Activated naive CD8-positive, alpha-beta T cell treated with anti-CD3 and anti-CD28 coated beads, Interleukin-2, amount 10 ng/mL, durations not matched to agents 7 days and 5 days (primary cell): ENCODE measurements at regions not wholly inside any gene's neighbourhood (a gene's known extent, or its start where the extent isn't known, plus 50 kb on each side); places are given as distances from the start of the nearest gene placed in this dataset.

Source experiments
- ATAC-seq: fragments of 150-1000 bp; cut with Tn5 transposase; one replicate; pipeline ENCODE4 v1.10.0; 2021; ENCODE audit warnings: low read depth, moderate library complexity
- POLR2A ChIA-PET: fragments of 350-600 bp; sonication (Branson Sonifier 250); formaldehyde crosslinking; loops from one replicate; lab custom pipeline; 2021; ENCODE audit warnings: antibody characterized with exemption; lab: Charles Lee
- DNase-seq: peaks from one replicate; pipeline ENCODE4 v3.0.0; 2021
- H3K27ac Mint-ChIP-seq: one replicate; pipeline ENCODE4 v1.8.0; 2022; ENCODE audit warnings: mild to moderate bottlenecking, mixed read lengths
- H3K27me3 Mint-ChIP-seq: one replicate; pipeline ENCODE4 v1.8.0; 2022; ENCODE audit warnings: mild to moderate bottlenecking, moderate library complexity, mixed read lengths
- H3K36me3 Mint-ChIP-seq: one replicate; pipeline ENCODE4 v1.8.0; 2021; ENCODE audit warnings: mild to moderate bottlenecking, mixed read lengths
- H3K4me1 Mint-ChIP-seq: one replicate; pipeline ENCODE4 v1.8.0; 2021; ENCODE audit warnings: mixed read lengths
- H3K4me3 Mint-ChIP-seq: one replicate; pipeline ENCODE4 v1.8.0; 2022; ENCODE audit warnings: mild to moderate bottlenecking, moderate library complexity, mixed read lengths
- H3K9me3 Mint-ChIP-seq: one replicate; pipeline ENCODE4 v1.8.0; 2021; ENCODE audit warnings: mixed read lengths

GRCh38 chr12:58347188-58347587, 405.8 kb downstream of the ATP23 start:
- Mint-ChIP-seq H3K9me3 (no peaks in the 10 kb centered on the region), H3K27me3 (peaks cover 8% of the 10 kb centered on the region), H3K27ac (no peak overlapping the region), H3K4me3 (no peak overlapping the region), H3K4me1 (no peaks in the 10 kb centered on the region), H3K36me3 (no peaks in the 10 kb centered on the region)
- no peak for DNase-seq
- ATAC-seq = no peak
- POLR2A ChIA-PET = no interaction called here

GRCh38 chr12:58347691-58348090, 406.3 kb downstream of the ATP23 start:
- H3K27me3 Mint-ChIP-seq = peaks cover 8% of the 10 kb centered on the region
- H3K27ac Mint-ChIP-seq = no peak overlapping the region
- ATAC-seq (no peak), DNase-seq (no peak)
- POLR2A ChIA-PET = no interaction called here
- H3K36me3 Mint-ChIP-seq = no peaks in the 10 kb centered on the region
- H3K4me1 Mint-ChIP-seq = no peaks in the 10 kb centered on the region
- H3K4me3 Mint-ChIP-seq = no peak overlapping the region
- H3K9me3 Mint-ChIP-seq = no peaks in the 10 kb centered on the region

GRCh38 chr12:58349161-58349560, 407.8 kb downstream of the ATP23 start:
- Mint-ChIP-seq H3K36me3 (no peaks in the 10 kb centered on the region), H3K4me3 (no peak overlapping the region), H3K9me3 (no peaks in the 10 kb centered on the region), H3K27me3 (peaks cover 8% of the 10 kb centered on the region), H3K27ac (no peak overlapping the region), H3K4me1 (no peaks in the 10 kb centered on the region)
- ATAC-seq (no peak), DNase-seq (no peak)
- POLR2A ChIA-PET = no interaction called here

GRCh38 chr12:58356794-58357193, 415.4 kb downstream of the ATP23 start:
- Mint-ChIP-seq H3K27me3 (no peaks in the 10 kb centered on the region), H3K4me3 (no peak overlapping the region), H3K4me1 (no peaks in the 10 kb centered on the region), H3K36me3 (no peaks in the 10 kb centered on the region), H3K9me3 (no peaks in the 10 kb centered on the region), H3K27ac (no peak overlapping the region)
- ATAC-seq = no peak
- POLR2A ChIA-PET = no interaction called here
- DNase-seq = no peak

- H3K36me3 Mint-ChIP-seq = no peaks in the 10 kb centered on the region
- H3K4me3 Mint-ChIP-seq = no peak overlapping the region
- H3K27me3 Mint-ChIP-seq = no peaks in the 10 kb centered on the region
- POLR2A ChIA-PET = no interaction called here
- no peak for DNase-seq
- H3K4me1 Mint-ChIP-seq = no peaks in the 10 kb centered on the region
- H3K27ac Mint-ChIP-seq = no peak overlapping the region
- H3K9me3 Mint-ChIP-seq = no peaks in the 10 kb centered on the region
- ATAC-seq = no peak
Observed at GRCh38 chr12:58357511-58357910, 416.1 kb downstream of the ATP23 start.

- Mint-ChIP-seq H3K27ac (no peak overlapping the region), H3K27me3 (no peaks in the 10 kb centered on the region), H3K4me3 (no peak overlapping the region), H3K9me3 (no peaks in the 10 kb centered on the region), H3K36me3 (no peaks in the 10 kb centered on the region), H3K4me1 (no peaks in the 10 kb centered on the region)
- POLR2A ChIA-PET = no interaction called here
- no peak for ATAC-seq
- no peak for DNase-seq
Observed at GRCh38 chr12:58358369-58358768, 417.0 kb downstream of the ATP23 start.

GRCh38 chr12:58359084-58359483, 417.7 kb downstream of the ATP23 start:
- no peak for DNase-seq
- no peaks in the 10 kb centered on the region for H3K9me3 Mint-ChIP-seq
- H3K4me3 Mint-ChIP-seq = no peak overlapping the region

GRCh38 chr12:58361056-58361455, 419.7 kb downstream of the ATP23 start:
- Mint-ChIP-seq H3K9me3 (no peaks in the 10 kb centered on the region), H3K27me3 (no peaks in the 10 kb centered on the region), H3K4me3 (no peak overlapping the region), H3K4me1 (no peaks in the 10 kb centered on the region), H3K36me3 (no peaks in the 10 kb centered on the region), H3K27ac (no peak overlapping the region)
- no peak for ATAC-seq
- no peak for DNase-seq
- POLR2A ChIA-PET = no interaction called here

More at GRCh38 chr12:58359084-58359483, 417.7 kb downstream of the ATP23 start:
- no peak overlapping the region for H3K27ac Mint-ChIP-seq
- POLR2A ChIA-PET = no interaction called here
- H3K4me1 Mint-ChIP-seq = no peaks in the 10 kb centered on the region
- ATAC-seq = no peak
- H3K36me3 Mint-ChIP-seq = no peaks in the 10 kb centered on the region
- no peaks in the 10 kb centered on the region for H3K27me3 Mint-ChIP-seq

GRCh38 chr12:58363971-58364370, 422.6 kb downstream of the ATP23 start:
- ATAC-seq (no peak), DNase-seq (no peak)
- POLR2A ChIA-PET = no interaction called here
- Mint-ChIP-seq H3K9me3 (no peaks in the 10 kb centered on the region), H3K36me3 (no peaks in the 10 kb centered on the region), H3K4me1 (no peaks in the 10 kb centered on the region), H3K27ac (no peak overlapping the region), H3K27me3 (peaks cover 4% of the 10 kb centered on the region), H3K4me3 (no peak overlapping the region)

GRCh38 chr12:58364389-58365086, 423.2 kb downstream of the ATP23 start:
- no peak overlapping the region for H3K27ac Mint-ChIP-seq
- H3K4me1 Mint-ChIP-seq = no peaks in the 10 kb centered on the region
- H3K36me3 Mint-ChIP-seq = no peaks in the 10 kb centered on the region
- H3K9me3 Mint-ChIP-seq = no peaks in the 10 kb centered on the region
- H3K4me3 Mint-ChIP-seq = no peak overlapping the region
- DNase-seq (no peak), ATAC-seq (no peak)
- peaks cover 4% of the 10 kb centered on the region for H3K27me3 Mint-ChIP-seq
- POLR2A ChIA-PET = no interaction called here

GRCh38 chr12:58365087-58365390, 423.7 kb downstream of the ATP23 start:
- Mint-ChIP-seq H3K27ac (no peak overlapping the region), H3K9me3 (no peaks in the 10 kb centered on the region), H3K4me1 (no peaks in the 10 kb centered on the region), H3K36me3 (no peaks in the 10 kb centered on the region), H3K27me3 (peaks cover 4% of the 10 kb centered on the region), H3K4me3 (no peak overlapping the region)
- POLR2A ChIA-PET = no interaction called here
- DNase-seq (no peak), ATAC-seq (no peak)

- no peak for ATAC-seq
- H3K27me3 Mint-ChIP-seq = peaks cover 4% of the 10 kb centered on the region
- POLR2A ChIA-PET = no interaction called here
- no peak overlapping the region for H3K27ac Mint-ChIP-seq
- H3K4me1 Mint-ChIP-seq = no peaks in the 10 kb centered on the region
- no peak for DNase-seq
- no peak overlapping the region for H3K4me3 Mint-ChIP-seq
- no peaks in the 10 kb centered on the region for H3K9me3 Mint-ChIP-seq
- H3K36me3 Mint-ChIP-seq = no peaks in the 10 kb centered on the region
Observed at GRCh38 chr12:58367041-58367440, 425.7 kb downstream of the ATP23 start.

- Mint-ChIP-seq H3K27me3 (peaks cover 4% of the 10 kb centered on the region), H3K4me3 (no peak overlapping the region), H3K36me3 (no peaks in the 10 kb centered on the region), H3K9me3 (no peaks in the 10 kb centered on the region), H3K27ac (no peak overlapping the region), H3K4me1 (no peaks in the 10 kb centered on the region)
- DNase-seq (no peak), ATAC-seq (no peak)
- POLR2A ChIA-PET = no interaction called here
Observed at GRCh38 chr12:58368001-58368400, 426.6 kb downstream of the ATP23 start.

- ATAC-seq = no peak
Observed at GRCh38 chr12:58369576-58369975, 428.2 kb downstream of the ATP23 start.

GRCh38 chr12:58372298-58372697, 430.9 kb downstream of the ATP23 start:
- Mint-ChIP-seq H3K4me1 (no peaks in the 10 kb centered on the region), H3K4me3 (no peak overlapping the region), H3K9me3 (no peaks in the 10 kb centered on the region), H3K27ac (no peak overlapping the region), H3K27me3 (peaks cover 4% of the 10 kb centered on the region), H3K36me3 (no peaks in the 10 kb centered on the region)
- ATAC-seq (no peak), DNase-seq (no peak)
- POLR2A ChIA-PET = no interaction called here

More at GRCh38 chr12:58369576-58369975, 428.2 kb downstream of the ATP23 start:
- no peak overlapping the region for H3K27ac Mint-ChIP-seq
- H3K9me3 Mint-ChIP-seq = no peaks in the 10 kb centered on the region
- POLR2A ChIA-PET = no interaction called here
- H3K4me1 Mint-ChIP-seq = no peaks in the 10 kb centered on the region
- DNase-seq = no peak
- no peak overlapping the region for H3K4me3 Mint-ChIP-seq
- H3K27me3 Mint-ChIP-seq = peaks cover 4% of the 10 kb centered on the region
- no peaks in the 10 kb centered on the region for H3K36me3 Mint-ChIP-seq
